HG02642 (cell line): ENCODE measurements at regions not wholly inside any gene's neighbourhood (a gene's known extent, or its start where the extent isn't known, plus 50 kb on each side); places are given as distances from the start of the nearest gene placed in this dataset.

Experiments used
- ATAC-seq: cut with Tn5 transposase; IDR thresholded peaks from one replicate; pipeline ENCODE4 v1.9.1; 2021; ENCODE audit warnings: mild to moderate bottlenecking; ENCODE audit not compliant: unreplicated experiment, poor library complexity

DNA sequence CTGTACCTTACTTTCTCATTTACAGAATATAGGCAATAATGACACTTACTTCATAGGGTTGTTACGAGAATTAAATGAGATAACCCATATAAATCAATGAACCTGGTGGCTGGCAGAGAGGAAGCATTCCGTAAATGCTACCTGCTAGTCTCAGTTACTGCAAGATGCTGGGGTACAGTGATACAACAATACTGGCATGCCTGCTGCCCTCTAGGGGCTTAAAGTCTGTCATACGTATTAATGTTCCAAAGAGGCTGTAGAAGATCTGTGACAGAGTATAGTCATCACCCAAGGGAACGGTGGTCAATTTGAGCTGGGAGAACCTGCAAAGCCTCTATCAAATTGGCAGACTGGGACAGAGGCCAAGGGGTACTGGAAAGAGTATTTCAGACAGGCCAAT lies 421.5 kb downstream of the GPAM start:
- no peak for ATAC-seq

DNA sequence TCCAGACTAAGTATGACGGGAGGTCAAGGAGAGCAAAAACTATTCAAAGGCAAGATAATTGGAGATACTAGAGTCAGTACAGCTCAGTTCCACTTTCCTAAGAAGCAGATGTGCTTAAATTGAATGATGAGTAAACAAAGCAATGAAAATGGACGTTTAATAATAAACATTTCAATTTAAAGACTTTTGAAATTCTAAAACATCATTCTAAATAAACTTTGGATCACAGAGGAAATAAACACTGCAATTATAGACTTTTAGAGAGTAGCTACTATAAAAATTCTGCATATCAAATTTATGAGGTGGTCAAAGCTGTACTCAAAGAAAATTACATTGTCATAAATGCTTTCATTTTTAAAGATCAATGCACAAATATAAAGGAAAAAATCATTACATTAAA lies 418.3 kb downstream of the GPAM start:
- no peak for ATAC-seq

DNA sequence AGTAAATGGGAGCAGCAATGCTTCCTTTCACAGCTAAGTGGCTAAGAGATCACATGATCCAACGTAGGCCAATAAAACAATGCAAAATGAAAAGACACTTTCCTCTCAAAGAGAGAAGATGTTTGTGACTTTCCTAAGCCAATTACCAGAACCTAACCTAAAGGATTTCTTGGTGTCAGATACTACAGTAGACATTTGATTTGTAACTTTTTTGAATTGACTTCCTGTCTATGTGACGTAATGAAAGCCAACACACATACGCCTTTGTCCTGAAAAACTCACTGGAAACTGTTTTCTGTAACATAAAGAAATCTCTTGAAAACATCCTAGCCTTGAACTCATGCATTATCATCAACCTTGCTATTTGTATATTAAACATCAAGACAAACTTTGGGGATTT lies 417.1 kb downstream of the GPAM start:
- no peak for ATAC-seq

DNA sequence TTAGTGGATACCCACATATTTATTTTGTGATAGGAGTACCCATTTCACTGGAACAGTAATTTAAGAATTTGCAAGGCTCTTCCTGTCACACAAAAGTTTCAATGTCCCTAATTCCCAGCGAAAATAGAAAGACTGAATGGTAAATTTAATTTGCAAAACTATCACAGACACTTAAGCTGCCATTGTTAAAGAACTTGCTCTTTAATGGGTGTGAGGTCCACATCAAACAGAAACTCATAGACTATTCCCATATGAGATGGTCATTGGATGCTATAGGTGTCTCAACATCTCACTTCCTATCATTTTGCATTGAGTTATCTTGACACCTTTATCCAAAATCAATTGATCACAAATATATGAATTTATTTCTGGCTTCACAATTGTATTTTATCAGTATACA lies 415.9 kb downstream of the GPAM start:
- no peak for ATAC-seq

DNA sequence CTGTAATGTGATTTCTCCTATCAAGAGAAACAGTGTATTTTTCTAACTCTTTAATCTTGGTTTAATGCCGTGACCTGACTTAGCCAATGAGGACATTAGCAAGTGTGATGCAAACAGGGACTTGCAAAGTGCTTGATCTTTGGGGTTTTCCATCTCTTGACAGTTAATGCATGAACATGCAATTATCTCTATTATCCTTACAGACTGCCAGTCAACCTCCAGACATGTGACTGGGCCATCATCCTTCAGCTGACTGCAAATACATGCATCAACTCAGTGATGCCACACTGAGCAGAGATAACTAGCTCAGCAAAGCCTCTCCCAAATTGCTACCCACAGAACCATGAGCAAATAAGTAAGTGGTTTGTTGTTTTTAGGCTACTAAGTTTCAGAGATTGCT lies 409.6 kb downstream of the GPAM start:
- ATAC-seq = no peak

DNA sequence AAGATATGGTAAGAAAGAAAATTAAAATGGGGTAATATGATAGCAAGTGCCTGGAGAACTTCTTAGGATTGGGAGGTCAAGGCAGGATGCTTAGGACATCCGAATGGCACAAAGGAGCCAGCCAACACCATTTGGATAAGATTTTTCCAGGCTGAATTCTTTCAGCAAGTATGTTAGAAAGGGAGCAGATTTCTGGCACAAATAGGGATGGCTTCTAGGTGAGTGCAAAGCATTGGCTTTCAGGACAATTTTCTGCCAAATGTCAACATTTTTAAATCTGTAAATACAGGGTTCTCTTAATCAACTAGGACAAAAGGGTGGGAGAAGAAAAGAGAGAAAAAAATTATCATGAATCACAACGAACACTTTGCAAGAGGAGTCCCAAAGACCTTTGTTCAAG lies 409.1 kb downstream of the GPAM start:
- ATAC-seq = no peak

DNA sequence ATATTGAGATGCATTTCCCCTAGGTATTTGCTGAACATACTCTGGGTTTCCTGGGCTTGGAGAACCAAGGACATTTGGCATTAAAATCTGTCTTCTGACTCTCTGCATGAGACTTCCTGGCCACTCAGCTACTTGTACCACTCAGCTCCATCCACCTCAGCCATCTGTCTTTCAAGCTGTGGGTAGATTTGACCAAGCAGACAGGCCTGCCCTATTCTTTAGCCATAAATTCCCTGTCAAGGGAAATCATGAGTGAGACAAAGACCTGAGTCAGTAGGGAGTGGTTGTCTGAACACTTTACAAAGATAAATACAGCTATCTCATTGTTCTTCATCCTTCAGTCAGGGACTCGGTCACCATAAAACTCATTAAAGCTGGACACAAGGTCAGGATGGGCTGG lies 399.1 kb downstream of the GPAM start:
- no peak for ATAC-seq

DNA sequence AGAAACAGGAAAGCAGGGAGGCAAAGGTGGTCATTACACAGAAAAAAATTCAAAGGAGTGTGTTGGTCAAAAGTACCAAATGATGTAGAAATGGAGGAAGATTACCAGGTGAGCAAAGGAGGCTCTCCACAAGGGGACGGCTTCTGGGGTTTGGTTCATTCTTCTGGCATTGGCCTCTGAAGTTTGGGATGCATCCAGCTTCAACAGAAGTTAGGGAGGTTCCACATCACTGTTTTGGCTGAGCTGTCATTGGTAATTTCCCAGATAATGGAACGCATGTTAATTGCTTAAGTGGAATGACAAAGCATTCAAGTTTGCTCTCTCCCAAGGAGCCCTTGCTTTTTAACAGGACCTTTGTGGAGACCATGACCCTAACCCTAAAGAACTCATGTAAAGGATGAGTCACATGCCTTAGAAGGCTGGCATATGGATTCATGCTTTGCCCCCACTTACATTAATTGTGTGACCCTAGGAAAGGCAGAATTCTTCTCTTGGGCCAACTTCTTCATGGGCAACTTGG lies 398.6 kb downstream of the GPAM start:
- ATAC-seq = no peak

DNA sequence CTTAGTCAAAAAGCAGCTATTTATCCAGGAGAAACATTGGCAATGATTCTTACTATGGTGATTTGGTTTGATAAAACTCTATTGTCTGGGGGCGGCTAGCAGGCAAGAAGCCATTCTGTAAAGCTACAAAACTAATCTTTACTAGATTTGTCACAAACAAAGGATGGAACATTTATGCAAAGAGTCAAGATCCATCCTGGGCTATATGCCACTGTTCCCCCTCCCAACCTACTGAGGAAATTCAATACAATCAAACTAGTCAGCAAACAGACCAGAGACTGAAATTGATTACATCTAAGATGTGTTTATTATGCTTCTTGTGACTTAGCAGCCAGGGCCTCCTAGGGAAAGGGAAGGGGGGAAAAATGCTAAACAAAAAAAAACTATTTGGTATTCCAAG lies 397.6 kb downstream of the GPAM start:
- ATAC-seq = no peak

DNA sequence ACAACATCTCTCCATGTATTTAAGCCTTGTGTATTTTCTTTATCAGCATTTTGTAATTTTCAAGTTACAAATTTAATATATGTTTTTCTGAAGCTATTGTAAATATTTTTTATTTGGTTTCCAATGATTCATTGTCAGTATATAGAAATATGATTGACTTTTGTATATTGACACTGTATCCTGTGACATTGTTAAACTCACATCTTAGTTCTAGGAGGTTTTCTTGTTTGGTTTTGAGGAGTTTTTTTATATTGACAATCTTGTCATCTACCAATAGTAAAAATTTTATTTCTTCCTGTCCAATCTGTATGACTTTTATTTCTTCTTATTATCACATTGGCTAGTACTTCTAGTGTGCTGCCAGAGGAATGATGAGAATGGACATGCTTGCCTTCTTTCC lies 393.7 kb downstream of the GPAM start:
- no peak for ATAC-seq

DNA sequence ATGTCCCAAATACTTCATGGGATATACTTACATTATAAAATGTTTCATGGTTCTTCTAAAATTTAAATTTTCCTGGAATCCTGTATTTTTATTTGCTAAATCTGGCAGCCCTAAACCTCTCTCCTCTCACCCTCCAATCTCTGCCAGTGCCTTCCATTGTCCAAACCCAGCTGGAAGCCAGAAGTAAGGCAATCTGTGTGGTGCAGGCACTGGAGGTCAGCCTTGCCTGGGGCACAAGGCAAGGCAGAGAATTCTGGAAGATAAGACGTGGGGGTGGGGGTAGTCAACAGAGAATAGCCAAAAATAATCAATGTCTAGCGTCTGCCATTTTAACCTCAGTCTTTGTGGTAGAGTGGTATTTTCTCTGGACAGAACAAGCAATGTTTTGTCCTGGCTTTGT lies 381.7 kb downstream of the GPAM start:
- no peak for ATAC-seq

DNA sequence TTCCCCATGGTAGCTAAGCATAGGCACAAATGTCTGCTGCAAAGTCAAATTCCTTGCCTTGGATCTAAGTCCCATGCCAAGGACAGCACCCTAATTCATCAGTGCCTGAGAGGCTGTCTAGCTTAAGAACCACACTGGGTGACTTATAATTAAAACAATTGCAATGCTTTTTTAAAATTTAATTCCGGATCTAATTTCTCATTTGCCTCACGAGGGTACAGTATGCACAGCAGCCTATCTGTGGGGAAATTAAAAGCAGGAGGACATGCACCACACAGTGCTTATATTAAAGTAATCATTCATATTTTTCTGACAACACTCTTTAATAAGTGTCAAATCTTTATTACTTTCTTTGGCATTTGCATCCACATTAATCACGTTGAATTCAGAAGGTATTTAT lies 378.8 kb downstream of the GPAM start:
- ATAC-seq = no peak

DNA sequence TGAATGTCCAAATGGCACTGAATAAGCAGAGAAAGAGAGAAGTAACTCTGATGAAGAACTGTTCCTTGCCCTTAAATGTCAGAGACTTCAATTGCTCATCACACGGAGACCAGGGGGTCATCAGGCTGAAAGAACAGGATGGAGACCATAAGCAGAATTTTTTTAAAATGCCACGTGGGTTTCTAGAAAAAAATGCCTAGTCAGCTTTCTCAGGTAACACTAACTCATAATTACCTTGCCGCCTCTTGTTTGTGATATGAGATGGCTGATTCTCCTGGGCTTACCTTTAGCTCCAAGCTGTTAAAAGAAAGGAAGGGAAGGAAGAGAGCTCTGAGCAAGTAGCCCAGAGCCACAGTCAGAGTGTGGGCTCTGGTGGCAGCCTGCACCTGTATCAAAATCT lies 372.0 kb downstream of the GPAM start:
- ATAC-seq = no peak

DNA sequence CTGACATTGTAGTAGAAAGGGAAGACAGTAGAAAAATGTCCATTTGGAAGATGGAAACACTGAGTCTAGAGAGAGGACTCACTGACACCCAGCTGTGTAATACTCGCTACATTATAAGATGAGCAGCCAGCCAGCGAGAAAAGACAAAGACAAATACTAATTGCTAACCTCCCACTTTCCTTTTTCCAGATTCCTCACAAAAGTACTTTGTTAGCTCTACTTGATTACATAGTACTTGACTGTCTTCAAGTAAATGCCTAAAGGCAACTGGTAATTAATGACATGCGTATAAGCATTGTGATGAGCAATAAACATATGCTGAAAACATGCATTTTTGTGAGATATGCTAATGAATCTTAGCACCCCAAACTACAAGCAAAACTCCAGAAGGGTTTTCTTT lies 363.1 kb downstream of the GPAM start:
- no peak for ATAC-seq

DNA sequence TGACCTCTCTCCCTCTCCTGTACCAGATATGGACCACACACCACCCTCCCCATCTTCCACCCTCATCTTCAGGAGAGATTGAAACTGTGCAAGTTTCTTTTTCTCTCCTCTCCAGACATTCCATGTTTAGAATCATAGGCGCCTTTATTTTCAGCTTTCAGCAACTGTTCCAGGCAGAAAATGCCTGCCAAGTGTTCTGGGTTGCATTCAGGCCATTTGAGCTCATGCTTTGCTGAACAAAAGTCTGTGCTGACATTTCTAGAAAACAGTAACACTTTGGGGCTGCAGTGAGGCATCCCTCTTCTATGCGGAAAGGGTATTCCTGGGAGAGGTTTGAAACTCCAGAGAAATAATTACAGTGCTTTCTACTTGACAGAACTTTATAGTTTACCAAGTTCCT lies 361.7 kb downstream of the GPAM start:
- no peak for ATAC-seq

DNA sequence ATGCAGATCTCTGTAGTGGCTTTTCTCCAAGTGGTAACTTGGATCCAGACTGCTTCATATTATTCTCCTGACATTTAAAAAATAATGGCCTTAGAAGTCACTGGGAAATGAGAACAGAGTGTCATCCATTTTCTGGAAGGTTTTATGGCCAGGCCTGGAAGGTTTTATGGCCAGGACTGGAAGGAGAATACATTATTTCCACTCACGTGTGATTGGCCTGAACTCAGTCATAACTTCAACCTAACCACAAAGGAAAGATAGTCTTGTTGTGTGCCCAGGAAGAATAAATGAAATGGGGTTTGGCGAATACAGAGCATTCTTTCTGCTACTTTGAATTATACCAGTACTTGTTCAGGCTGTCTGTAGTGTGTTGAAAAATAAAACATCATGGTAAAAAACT lies 360.9 kb downstream of the GPAM start:
- no peak for ATAC-seq

DNA sequence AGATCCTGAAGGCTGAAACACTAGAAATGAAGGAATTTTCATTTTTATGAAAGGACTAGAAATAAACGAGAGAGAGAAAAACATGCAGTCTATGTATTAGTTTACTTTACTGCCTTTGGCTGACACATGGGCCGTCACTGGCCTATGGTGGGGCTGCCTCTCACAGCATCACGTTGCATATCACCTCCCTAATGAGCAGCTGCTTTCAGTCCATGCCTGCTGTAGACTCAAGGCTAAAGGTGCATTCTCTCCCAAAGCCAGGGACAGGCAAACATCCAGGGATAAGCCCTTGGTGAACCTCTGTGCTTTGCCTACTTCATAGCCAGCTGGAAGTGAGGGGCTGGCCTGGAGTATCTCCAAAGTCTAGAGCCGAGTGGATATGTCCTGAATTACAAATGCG lies 359.4 kb downstream of the GPAM start:
- no peak for ATAC-seq

DNA sequence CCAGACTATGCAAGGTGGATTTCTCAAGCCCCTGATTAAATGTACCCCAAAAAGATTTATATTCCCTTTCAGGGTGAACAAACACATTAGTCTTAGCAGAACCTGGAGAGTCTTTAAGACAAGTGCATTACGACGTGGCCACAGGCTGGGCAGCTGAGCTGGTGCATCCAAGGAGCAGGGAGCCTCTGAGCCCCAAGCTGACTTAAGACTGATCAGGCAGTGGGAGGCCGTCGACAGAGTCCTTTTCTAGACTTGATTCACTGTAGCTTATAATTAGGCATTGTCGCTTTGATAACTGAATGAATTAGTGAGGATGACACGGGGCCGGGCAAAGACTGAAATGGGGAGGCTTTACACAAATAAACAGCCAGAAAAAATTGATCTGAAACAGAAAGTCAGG lies 353.2 kb downstream of the GPAM start:
- no peak for ATAC-seq

DNA sequence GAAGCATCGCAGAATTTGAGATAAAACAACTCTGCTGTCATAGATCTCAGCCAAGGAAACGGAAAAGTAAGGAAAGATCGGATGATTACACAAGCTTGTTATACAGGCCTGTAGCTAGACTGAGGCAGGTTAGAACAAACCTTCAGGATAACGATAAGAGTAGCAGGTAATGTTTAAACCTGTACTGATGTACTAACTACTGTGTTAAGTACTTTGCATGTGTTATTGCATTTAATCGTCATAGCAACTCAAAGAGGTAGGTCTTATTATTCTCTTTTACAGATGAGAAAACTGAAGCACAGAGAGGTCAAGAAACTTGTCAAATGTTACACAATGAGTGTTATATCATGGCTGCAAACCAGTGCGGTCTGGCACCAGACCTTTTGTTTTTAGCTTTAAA lies 352.5 kb downstream of the GPAM start:
- no peak for ATAC-seq

DNA sequence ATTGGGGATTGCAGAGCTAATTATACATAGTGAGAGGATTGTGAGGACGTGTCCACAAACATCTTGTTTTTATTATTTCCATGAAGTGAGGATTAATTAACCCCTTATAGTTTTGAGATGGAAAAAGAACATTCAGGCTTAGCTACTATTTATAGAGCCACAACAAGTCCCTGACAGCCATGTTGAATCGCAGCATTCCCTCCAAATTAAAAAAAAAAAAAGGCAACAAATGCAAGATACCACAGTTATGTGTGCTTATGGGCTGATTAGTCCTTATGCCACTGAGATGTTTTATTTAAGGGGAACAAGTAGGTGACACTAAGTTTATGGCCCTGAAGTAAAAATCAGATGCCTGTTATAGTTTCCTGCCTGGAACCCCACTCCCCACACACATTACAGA lies 350.3 kb downstream of the GPAM start:
- no peak for ATAC-seq

DNA sequence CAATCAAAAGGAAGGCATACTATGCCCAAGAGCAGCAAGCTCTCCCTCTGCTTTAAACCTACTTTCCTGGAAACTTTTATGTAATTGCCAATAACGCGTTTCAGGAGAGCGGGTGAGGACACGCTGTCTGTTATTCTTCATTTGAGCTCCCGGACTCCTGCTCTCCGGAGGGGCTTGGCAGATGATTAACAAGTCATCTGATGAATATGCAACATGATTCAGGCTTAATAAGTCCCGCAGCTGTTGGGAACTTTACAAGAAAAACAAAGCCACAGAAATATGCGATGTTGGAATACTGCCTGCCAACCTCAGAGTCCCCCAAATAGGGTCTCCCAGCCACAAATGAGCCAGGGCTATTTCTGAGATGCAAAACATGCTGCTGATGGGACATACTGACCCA lies 348.0 kb downstream of the GPAM start:
- no peak for ATAC-seq

DNA sequence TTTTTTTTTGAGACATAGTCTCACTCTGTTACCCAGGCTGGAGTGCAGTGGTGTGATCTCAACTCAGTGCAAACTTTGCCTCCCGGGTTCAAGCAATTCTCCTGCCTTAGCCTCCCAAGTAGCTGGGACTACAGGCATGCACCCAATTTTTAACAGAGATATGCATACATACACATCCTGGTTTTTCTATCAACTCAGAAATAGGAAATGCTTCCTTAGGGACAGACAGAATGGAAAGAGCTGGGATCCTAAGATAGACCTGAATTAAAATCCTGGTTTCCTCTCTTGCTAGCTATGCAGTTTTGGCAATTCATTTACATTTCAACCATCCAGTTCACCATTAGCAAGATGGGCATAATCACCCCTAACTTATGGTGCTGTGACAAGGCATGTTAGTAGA lies 347.5 kb downstream of the GPAM start:
- ATAC-seq = no peak

DNA sequence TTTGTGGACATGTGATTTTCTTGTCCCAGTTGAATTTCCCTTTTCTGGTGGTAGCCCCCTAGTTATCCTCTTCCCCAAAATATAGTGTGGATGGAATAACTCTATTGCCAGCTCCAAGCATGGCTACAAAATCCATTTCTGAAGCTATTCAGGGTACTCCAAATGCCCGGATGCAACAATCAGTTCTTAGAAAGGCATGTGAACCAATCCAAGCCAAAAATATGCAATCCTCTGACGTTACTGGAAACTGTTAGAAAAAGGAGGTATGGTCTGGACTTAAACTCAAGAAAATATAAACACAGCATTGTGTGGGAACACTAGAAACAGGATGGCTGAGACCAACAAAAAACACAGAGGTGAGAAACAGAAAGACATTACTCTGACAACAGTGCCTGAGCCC lies 347.0 kb downstream of the GPAM start:
- no peak for ATAC-seq
